HG02610 (cell line): ENCODE measurements at regions not wholly inside any gene's neighbourhood (a gene's known extent, or its start where the extent isn't known, plus 50 kb on each side); places are given as distances from the start of the nearest gene placed in this dataset.
A peak's percentile ranks its signal among the peaks of the same experiment; 100 is the strongest.
"Not testable (repeated sequence)": the region's sequence is repeated elsewhere in the genome, so short reads cannot be mapped to it uniquely, and the experiment has no call there.

ENCODE experiments used
- ATAC-seq: cut with Tn5 transposase; IDR thresholded peaks from one replicate; pipeline ENCODE4 v1.9.1; 2021; ENCODE audit warnings: mild to moderate bottlenecking, moderate library complexity; ENCODE audit not compliant: unreplicated experiment

DNA sequence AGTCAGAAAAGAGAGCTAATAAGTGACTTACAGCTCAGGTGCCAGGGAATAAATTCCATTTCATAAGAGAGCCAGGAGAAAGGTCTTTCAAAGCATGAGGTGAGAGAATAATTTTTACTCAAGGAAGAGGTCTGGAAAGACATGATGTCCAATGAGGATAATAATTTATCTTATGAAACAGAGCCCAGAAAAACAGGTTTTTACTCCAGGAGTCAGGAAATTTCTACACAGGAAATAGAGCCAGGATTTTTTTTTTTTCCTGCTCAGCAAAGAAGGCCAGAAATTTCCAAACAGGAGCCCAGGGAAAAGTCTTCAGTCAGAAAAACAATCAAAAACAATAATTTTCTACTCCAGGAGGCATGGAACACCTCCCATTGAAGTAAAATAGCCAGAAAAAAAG is 1185.7 kb upstream of the TSPY4 start:
- no peak for ATAC-seq

DNA sequence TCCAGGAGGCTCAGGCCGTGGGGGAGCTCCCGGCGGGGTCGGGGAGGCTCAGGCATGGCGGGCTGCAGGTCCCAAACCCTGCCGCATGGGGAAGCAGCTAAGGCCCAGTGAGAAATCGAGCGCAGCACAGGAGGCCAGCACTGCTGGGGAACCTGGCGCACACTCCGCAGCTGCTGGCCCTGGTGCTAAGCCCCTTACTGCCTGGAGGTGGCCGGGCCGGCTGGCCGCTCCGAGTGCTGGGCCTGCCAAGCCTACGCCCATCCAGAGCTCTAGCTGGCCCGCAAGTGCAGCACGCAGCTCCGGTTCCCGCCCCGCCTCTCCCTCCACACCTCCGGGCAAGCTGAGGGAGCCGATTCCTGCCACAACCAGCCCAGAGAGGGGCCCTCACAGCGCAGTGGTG is 1208.7 kb upstream of the TSPY4 start:
- no peak for ATAC-seq

DNA sequence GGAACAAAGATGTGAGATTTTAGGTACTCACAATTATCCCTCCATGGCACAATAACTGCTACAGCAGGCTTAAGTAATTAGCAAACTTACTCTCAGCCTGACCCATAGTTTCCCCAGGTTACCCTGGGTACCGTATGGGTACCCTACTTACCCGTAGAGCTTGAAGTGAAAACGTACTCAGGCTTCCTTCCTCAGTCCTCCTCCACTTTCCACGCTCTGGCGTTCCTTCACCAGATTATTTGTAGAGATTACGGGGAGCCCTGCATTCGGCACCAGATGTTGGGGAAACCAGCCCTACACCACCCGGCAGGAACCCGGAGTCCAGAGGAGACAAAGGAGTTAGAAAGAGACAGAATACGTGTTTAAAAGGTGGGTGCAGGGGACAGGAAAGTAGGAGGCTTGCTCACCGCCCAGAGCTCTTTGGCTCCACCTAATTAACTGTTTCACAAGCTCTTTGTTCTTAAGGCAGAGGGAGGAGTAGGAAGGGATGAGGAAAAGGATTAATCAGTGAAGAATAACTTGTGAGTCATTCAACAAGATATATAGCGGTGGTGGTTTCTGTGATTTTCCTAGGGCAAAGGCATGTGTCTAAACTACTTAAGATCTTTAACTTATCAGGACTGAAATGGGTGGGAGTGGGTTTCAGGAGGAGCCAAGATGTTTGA is 1211.2 kb upstream of the TSPY4 start:
- ATAC-seq = no peak

DNA sequence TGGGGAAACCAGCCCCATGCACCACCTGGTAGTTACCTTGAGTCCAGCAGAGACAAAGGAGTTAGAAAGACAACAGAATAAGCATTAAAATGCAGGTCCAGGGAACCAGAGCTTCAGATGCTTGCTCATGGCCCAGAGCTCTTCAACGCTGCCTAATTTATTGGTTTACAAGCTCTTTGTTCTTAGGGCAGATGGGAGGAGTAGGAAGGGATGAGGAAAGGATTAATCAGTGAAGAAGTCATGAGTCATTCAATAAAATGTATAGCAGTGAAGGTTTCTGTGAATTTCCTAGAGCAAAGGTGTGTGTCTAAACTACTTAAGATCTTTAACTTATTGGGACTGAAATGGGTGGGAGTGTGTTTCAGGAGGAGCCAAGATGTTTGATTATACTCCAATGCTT is 1210.3 kb upstream of the AMELY start:
- no peak for ATAC-seq

DNA sequence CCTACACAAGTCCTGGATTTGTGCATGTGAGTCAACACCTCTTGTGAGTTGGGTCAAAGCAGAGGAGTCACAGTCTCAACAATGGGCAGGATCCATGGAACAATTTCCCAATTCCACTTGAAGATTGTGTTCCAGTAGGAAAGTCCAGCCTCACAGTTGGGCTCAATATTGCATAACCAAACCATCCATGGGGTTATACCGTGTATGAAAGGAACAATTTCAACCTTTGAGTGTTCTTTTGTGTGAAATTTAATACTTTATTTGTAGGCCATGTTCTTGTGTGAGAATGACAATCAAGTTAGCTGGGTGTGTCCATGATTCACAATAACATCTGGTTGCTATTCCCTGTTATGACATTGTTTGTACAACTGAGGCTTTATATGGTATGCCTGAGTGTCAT is 1182.9 kb upstream of the AMELY start:
- no peak for ATAC-seq

DNA sequence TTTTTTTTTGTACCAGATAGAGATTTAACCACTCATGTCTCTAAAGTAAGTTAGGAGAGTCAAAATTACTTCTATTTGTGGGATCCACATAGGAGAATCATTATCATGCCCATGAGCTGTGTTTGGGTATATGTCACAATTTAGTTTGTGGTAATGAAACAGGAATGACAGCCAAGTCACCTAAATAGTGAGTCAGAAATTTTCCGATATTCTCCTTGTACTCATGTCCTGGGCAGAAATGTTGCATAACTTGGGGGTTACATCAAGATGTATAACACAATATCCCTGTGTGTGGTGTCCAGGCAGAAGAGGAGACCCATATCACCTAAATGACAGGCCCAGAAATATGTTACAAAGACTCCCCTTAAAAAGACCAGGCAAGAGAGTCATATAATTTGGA is 1181.4 kb upstream of the AMELY start:
- ATAC-seq = no peak

DNA sequence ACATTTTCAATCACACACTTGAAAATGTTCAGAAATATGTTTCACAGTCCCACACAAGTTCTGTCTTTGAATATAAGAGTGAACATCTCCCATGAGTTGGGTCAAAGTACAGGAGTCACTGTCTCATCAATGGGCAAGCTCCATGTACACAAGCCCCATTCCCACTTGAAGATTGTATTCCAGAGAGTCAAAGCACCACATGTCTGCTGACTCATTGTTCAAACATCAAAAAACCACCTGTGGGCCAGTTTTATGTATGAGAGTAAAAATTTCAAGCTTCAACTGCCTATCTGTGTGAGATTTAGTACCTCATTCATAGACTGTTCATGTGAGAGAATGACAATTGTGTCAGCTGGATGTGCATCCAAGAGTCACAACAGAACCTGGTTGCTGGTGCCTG is 1174.4 kb upstream of the AMELY start:
- no peak for ATAC-seq

DNA sequence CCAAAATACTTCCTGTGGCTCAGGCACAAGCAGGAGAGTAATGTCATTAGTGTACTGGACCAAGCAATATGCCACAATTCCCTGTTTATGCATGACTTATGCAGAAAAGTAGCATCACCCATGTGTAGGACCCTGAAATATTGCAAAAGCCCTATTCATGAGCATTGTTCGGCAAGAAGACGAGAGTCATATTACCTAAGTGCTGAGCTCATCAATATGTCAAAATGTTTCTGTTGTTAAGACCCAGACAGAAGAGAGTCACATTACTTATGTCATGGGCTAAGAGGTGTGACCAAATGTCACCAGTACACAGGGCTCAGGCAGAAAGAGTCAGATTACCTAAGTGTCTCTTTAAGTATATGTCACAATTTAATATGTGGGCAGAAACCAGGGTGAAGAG is 1172.6 kb upstream of the AMELY start:
- ATAC-seq = no peak

DNA sequence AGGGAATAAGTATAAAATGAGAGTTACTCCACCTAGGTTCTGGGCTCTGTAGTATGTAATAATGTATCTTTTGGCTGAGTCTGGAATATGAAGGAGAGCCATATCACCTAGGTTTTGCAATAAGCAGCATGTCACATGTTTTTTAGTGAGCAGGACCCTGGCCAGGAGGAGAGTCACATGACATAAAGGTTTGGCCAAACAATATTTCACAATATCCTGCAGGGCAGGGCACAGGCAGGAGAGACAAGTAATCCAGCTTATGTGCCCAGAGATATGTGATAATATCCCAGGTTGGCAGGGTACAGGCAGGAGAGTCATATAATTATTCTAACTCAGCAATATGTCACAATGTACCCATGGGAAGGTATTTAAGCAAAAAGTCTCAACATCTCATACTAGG is 1169.6 kb upstream of the AMELY start:
- ATAC-seq = no peak

DNA sequence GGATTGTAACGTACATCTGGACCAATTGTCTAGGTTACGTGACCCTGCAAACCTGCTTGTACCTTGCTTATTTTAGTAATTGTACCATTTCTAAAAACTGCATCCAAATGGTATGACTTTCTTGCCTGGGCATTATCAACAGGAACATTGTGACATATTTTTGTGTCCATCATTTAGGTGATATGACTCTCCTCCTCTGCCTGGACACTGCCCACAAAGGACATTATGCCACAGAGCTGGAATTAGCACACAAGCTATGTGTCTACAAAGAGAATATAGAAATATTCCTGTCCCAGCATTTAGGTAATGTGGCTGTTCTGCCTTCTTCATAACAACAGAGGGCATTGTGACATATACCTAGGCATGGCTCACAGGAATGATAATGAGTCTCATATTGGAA is 1153.7 kb upstream of the AMELY start:
- no peak for ATAC-seq

DNA sequence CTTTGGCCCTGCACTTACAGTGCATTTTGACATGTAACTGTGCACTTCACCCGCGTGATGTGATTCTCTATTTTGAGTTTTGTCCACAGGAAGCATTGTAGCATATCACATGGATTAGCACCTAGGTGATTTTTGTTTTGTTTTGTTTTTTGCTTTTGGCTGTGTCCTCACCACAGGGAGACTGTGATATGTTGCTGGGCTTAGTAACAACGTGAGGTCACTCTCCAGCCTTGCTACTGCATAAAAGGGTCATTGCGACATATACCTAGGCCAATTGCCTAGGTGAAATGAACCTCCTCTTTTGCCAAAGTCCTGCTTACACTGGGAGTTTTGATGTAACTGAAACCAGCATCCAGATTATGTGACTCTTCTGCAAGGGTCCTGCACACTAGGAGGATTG is 1152.9 kb upstream of the AMELY start:
- no peak for ATAC-seq

DNA sequence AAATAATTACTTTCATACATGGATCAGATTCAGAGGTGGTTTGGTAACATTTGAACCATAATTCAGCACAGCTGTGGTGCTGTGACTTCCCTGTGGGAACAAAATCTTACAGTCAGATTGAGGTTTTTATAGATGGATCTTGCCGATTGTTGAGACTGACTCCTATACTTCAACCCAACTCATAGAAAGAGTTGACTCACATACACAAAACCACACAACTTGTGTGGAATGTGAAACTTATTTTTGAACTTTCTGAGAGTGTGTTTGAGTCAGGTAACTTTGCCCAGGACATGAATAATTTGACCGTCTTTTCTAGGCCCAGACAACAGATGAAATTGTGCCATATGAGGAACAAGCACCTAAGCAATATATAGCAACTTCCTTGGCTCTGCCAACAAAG is 1152.4 kb upstream of the AMELY start:
- no peak for ATAC-seq

DNA sequence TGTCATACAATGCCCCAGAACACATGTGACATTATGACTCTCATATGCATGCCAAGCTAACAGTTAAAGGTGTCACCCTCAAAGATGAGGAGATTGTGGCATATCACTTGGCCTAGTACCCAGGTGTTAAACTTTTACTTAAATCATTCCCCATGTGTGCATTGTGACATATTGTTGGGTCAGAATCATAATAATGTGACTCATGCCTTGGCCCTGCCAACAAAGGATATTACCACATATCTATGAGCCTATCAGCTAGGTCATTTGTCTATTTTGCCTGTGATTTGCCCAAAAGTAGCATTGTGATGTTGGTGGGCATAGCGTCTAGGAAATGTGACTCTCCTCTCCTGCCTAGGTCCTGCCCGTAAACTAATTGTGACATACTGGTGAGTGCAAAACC is 1147.1 kb upstream of the AMELY start:
- no peak for ATAC-seq

DNA sequence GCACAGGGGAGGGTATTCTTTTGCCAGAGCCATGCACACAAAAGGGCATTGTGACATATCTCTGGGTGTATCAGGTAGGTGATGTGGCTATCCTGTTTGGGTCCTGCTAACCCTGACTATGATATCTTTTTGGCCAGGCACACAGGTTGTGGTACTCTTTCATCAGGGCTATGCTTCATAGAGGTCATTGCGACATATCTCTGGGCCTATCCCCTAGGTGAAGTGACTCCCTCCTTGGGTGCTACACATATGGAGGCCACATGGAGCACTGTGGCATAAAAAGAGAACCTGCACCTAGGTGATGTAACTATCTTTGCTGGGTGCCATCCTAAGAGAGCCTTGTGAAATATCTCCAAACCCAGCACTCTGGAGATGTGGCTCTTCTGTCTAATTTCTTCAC is 1139.8 kb upstream of the AMELY start:
- ATAC-seq = no peak

DNA sequence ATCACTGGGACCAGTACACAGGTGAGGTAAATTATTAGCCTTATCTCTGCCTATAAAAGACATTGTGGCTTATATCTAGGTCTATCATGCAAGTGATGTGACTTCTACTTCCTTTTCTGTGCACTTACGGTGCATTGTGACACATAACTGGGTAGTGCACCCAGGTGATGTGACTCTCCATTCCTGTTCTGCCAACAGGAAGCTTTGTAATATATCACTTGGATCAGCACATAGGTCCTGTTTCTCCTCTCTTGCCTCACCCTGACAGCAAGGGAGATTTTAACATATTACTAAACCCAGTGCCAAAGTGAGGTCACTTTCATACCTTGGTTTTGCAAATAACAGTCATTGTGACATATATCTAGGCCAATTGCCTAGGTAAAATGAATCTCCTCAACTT is 1129.7 kb upstream of the AMELY start:
- ATAC-seq = no peak

DNA sequence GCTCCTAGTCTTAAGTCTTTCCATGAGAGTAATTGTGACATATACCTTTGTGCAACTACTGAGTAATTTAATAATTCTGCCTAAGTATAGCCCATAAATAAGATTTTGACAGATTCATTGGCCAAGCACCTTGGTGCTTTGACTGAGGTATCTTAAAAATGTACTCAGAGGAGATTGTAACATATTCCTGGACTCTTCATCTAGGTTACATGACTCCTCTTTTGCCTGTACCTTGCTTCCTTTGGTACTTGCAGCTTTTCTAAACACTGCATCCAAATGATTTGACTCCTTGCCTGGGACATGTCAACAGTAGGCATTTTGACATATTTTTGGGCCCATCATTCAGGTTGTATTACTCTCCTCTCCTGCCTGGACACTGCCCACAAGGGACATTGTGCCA is 1125.0 kb upstream of the AMELY start:
- no peak for ATAC-seq

DNA sequence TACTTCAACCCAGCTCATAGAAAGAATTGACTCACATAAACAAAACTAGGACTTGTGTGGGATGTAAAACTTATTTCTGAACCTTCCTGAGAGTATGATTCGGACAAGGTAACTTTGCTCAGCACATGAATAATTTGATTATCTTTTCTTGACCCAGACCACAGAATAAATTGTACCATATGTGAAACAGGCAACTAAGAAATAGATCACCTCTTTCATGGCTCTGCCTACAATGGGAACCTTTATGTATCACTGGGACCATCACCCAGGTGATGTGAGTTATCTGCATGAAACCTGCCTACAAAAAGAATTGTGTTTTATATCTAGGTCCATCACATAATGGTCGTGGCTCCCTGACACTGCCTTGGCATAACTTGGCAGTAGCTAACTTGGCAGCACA is 1124.1 kb upstream of the AMELY start:
- no peak for ATAC-seq

DNA sequence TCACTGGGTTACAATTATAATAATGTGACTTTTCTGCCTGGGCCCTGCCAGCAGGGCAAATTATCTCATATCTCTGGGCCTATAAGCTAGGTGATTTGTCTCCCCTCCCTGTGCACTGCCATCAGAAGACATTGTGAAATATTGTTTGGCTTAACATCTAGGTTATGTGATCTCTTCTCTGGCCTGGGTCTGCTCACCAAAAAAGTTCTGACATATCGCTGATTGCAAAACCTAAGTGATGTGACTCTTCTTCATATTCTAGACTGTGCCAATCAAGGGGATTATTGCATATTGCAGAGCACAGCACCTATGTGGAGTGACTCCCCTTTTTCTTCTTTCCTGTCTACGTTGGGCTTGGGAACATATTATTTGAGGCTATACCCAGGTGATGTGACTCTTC is 1123.1 kb upstream of the AMELY start:
- ATAC-seq = no peak

DNA sequence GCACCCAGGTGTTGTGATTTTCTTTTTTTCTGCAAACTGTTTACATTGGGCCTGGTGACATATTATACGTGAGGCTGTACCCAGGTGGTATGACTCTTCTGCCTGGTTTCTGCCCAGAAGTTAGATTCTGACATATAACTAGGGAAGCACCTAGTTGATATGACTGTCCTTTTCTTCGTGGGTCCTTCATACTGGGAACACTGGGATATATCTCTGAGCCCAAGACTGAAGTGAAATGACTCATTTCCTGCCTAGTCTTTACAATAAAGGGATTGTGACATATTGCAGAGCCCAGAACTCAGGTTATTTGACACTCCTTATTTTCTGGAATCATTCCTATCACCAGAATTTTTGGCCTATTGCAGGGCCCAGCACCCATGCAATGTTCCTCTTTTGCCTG is 1121.6 kb upstream of the AMELY start:
- ATAC-seq = no peak

DNA sequence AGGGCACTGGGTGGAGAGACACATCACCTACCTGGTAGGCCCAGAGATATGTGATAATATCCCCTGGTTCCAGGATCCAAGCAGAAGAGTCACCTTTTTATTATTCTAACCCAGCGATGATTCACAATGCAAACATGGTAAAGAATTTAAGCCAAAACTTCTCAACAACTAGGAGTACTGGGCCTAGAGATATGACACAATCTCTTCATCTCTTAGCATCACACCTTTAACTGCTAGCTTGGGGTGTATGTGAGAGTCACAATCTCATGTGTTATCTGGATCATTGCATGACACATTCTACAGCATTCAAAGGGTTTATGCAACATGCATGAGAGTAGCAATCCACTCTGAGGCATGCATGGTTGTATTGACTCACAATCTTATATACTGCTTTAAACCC is 1109.0 kb upstream of the AMELY start:
- ATAC-seq = no peak

DNA sequence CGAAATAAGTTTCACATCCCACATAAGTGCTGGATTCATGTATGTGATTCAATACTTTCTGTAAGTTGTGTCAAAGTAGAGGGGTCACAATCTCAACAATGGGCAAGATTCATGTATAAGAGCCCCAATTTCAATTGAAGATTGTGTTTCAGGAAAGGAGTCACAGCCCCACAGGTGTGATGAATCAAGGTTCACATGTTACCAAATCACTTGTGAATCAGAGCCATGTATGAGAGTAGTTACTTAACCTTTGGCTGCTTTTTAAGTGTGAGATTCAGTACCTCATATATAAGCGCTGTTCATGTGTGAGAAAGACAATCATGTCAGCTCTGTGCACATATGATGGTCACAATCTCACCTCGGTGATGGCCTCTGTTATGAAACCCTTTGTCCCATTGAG is 1100.0 kb upstream of the AMELY start:
- no peak for ATAC-seq

DNA sequence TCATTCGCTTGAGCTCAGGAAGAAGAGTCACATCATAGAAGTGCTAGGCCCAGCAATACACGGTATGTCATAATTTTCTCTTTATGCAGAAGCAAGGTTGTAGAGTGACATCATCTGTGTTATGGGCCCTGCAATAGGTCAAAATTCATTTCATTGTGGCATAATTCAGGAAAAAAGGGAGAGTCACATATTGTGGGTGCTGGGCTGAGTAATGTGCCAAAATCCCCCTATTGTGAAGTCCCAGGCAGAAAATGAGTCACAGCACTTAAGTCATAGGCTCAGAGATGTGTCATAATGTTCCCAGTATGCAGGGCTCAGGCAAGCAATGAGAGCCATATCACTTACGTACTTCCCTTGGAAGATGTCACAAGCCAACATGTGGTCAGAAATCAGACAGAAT is 1092.6 kb upstream of the AMELY start:
- ATAC-seq = peak; percentile 86

DNA sequence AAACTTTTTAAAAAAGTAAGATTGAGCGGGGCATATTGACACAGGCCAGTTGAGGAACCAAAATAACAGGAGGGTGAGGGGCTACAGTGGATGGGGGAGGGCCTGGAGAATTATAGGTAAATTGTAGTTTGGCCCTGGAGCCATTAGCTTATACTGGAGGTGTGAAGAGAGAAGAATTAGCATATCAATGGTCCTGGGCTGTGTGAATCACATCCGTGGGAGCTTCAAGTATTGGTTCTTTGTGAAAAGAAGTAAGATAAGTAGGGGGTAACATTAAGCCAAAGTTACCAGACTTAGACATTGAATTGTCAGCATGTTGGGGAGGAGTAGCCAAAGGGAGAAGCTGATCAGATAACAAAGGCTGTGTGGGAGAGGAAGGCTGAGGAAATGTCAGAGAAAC is 1085.2 kb upstream of the AMELY start:
- ATAC-seq = no peak

DNA sequence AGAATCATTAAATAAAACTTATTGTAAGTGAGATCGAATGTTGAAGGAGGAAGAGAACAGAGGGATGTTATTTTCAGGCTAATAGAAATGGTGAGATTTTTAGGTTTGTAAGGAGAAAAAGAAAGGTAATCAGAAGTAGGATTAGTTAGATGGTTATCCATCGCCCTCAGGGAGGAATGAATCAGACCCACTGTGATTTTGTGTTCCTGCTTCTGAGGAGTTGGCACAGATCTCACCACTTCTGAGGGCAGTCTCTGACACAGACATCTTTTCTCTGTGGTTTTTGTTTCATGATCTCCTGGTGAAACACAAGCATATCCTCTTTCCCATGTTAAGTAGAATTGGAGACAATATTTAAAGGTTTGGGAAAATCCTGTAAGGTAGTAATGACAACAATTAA is 1083.2 kb upstream of the AMELY start:
- ATAC-seq = not testable (repeated sequence)
